PC-9 (cell line): ENCODE measurements at regions not wholly inside any gene's neighbourhood (a gene's known extent, or its start where the extent isn't known, plus 50 kb on each side); places are given as distances from the start of the nearest gene placed in this dataset.

Experiments used
- CTCF ChIP-seq: fragments of 200-600 bp; sonication (generic); conservative IDR thresholded peaks from 2 replicates; pipeline ENCODE4 v1.6.1; 2017; ENCODE audit warnings: mixed run types, antibody characterized with exemption, mild to moderate bottlenecking, moderate library complexity
- EZH2 ChIP-seq: fragments of 200-600 bp; sonication (generic); IDR thresholded peaks from 2 replicates; pipeline ENCODE4 v1.8.0; 2017; ENCODE audit warnings: antibody characterized with exemption, low read depth

GRCh38 chr5:106525438-106525837, 1145.3 kb downstream of the EFNA5 start:
- no peak for TF ChIP-seq CTCF
- no peak for TF ChIP-seq EZH2
